Activated CD4-positive, alpha-beta T cell treated with anti-CD3 and anti-CD28 coated beads for 36 hours (primary cell): ENCODE measurements at regions not wholly inside any gene's neighbourhood (a gene's known extent, or its start where the extent isn't known, plus 50 kb on each side); places are given as distances from the start of the nearest gene placed in this dataset.

Source experiments
- ATAC-seq: fragments of 200-7000 bp; cut with Tn5 transposase; one replicate; pipeline ENCODE4 v1.10.0; 2021; ENCODE audit warnings: mild to moderate bottlenecking, moderate library complexity
- CTCF ChIA-PET: fragments of 350-600 bp; sonication (Branson Sonifier 250); formaldehyde crosslinking; loops from one replicate; lab custom pipeline; 2021; ENCODE audit warnings: antibody characterized with exemption; lab: Charles Lee
- POLR2A ChIA-PET: fragments of 350-600 bp; sonication (Branson Sonifier 250); formaldehyde crosslinking; loops from one replicate; lab custom pipeline; 2021; ENCODE audit warnings: antibody characterized with exemption, inconsistent platforms; lab: Charles Lee
- DNase-seq: peaks from one replicate; pipeline ENCODE4 v3.0.0-alpha.2; 2020
- H3K27ac Mint-ChIP-seq: one replicate; pipeline ENCODE4 v1.8.0; 2021; ENCODE audit warnings: mixed read lengths
- H3K27me3 Mint-ChIP-seq: one replicate; pipeline ENCODE4 v1.8.0; 2021; ENCODE audit warnings: mixed read lengths
- H3K36me3 Mint-ChIP-seq: one replicate; pipeline ENCODE4 v1.8.0; 2021; ENCODE audit warnings: low read depth, mixed read lengths
- H3K4me1 Mint-ChIP-seq: one replicate; pipeline ENCODE4 v1.8.0; 2021; ENCODE audit warnings: mixed read lengths
- H3K4me3 Mint-ChIP-seq: one replicate; pipeline ENCODE4 v1.8.0; 2021; ENCODE audit warnings: mild to moderate bottlenecking, moderate library complexity, mixed read lengths
- H3K9me3 Mint-ChIP-seq: one replicate; pipeline ENCODE4 v1.8.0; 2021; ENCODE audit warnings: low read depth, mixed read lengths
- intact Hi-C, 2 experiments: fragments of 100-400 bp; cut with DNase I in 1 of 2; cut with micrococcal nuclease in 1 of 2; formaldehyde crosslinking; loops; one replicate each; pipeline versions ENCODE4 v1.14.2 to v1.15.1; 2022 to 2024; cut with DNase I, micrococcal nuclease

DNA sequence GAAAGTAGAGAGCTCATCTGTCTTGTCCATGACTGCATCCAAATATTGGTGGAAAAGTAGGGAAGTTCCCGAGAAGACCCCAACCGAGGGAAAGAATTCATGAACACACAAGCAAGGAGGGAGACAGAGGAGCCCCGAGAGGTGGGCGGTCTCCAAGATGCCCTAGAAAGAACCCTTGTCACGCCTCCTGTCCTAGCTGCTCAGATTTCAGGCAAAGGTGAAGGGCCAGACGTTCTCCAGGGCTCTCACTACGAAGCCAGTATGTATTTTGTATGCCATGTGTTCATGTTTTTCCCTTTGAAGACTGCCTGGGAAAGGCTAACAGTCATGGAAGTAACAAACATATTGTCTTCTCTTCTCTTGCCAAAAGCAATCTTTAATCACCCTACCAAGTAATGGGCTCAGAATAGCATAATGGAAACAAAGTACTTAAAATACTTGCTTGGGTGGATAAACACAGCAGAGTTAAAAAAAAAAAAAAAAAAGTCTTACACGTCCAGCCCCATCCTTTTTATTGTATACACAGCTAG is 99.2 kb upstream of the TBX3 start:
- no peak for DNase-seq
- Mint-ChIP-seq H3K27ac (no peak overlapping the region), H3K36me3 (no peaks in the 10 kb centered on the region), H3K4me1 (no peaks in the 10 kb centered on the region), H3K9me3 (no peaks in the 10 kb centered on the region), H3K27me3 (no peaks in the 10 kb centered on the region), H3K4me3 (no peak overlapping the region)
- intact Hi-C loops = no loop called here
- ChIA-PET CTCF (no interaction called here), POLR2A (no interaction called here)
- no peak for ATAC-seq

DNA sequence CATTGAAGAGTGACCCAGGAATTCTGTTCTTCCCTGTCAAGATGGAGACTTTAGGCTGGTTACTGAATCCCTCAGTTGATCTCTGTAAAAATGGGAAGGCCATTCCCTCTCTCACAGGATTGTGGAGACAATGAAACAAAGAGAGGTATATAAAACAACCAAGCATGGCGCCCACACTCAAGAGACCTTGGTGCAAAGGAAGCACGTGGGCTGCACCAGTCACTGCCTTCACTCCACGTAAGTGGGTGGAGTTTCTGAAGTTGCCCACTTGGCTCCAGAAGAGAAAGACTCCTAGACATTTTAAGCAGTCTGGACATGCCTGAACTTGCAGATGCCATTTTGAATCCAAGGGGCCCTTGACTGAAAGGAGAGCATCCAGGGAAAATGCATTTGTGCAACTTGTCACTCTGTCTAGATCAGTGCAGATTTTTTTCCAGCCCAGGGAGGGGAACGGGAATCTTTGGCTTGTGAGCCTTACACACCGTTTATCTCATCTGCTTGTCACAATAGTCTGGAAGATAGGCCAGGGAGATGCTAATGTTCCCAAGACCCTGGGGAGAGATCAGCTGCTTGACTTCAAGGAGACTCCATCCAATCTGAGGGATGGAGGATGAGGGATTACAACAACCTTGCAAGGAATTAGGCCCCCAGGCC is 96.9 kb upstream of the TBX3 start:
- no peaks in the 10 kb centered on the region for H3K4me1 Mint-ChIP-seq
- H3K27ac Mint-ChIP-seq = no peak overlapping the region
- ChIA-PET CTCF (no interaction called here), POLR2A (no interaction called here)
- no peak overlapping the region for H3K4me3 Mint-ChIP-seq
- no peaks in the 10 kb centered on the region for H3K9me3 Mint-ChIP-seq
- H3K27me3 Mint-ChIP-seq = peaks cover 3% of the 10 kb centered on the region
- H3K36me3 Mint-ChIP-seq = no peaks in the 10 kb centered on the region
- ATAC-seq (no peak), DNase-seq (no peak)
- intact Hi-C loops = no loop called here

DNA sequence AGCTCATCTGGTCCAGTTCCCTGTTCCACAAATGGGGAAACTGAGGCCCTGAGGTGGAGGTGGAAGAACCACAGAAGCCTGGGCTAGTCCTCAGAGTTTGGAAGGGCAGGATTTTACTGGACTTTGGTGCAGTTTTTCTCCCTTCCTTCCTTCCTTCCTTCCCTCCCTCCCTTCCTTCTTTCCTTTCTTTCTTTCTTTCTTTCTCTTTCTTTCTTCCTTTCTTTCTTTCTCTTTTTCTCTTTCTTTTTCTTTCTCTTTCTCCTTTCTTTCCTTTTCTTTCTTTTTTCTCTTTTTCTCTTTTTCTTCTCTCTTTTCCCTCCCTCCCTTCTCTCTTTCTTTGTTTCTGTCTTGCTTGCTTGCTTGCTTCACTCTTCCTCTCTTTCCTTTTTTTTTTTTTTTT is 95.7 kb upstream of the TBX3 start:
- H3K4me1 Mint-ChIP-seq = no peaks in the 10 kb centered on the region
- ATAC-seq (no peak), DNase-seq (no peak)
- intact Hi-C loops = no loop called here
- ChIA-PET POLR2A (no interaction called here), CTCF (no interaction called here)
- no peaks in the 10 kb centered on the region for H3K36me3 Mint-ChIP-seq
- H3K27me3 Mint-ChIP-seq = peaks cover 3% of the 10 kb centered on the region
- H3K9me3 Mint-ChIP-seq = no peaks in the 10 kb centered on the region
- no peak overlapping the region for H3K4me3 Mint-ChIP-seq
- H3K27ac Mint-ChIP-seq = no peak overlapping the region

DNA sequence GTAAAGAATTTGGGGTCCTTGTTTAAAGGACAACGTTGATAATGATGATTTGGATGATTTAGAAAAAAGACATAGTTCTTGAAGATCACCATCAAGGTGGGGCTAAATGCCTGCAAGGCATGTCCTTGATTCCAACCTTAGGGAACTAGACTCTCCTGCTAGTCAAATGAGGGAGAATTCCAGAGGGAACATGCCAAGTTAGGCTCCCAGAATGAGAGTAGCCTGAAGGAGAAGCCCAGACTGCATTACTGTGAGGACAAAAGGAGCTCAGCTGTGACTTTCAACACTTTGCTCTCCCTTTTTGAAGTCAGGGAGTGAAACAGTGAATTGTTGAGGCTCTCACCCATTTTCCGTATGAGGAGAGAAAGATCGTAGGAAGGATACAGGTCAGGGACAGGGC is 95.2 kb upstream of the TBX3 start:
- peaks cover 3% of the 10 kb centered on the region for H3K27me3 Mint-ChIP-seq
- no peaks in the 10 kb centered on the region for H3K4me1 Mint-ChIP-seq
- H3K9me3 Mint-ChIP-seq = no peaks in the 10 kb centered on the region
- CTCF ChIA-PET = no interaction called here
- H3K36me3 Mint-ChIP-seq = no peaks in the 10 kb centered on the region
- intact Hi-C loops = no loop called here
- DNase-seq (no peak), ATAC-seq (no peak)
- no peak overlapping the region for H3K27ac Mint-ChIP-seq
- POLR2A ChIA-PET = no interaction called here
- H3K4me3 Mint-ChIP-seq = no peak overlapping the region

DNA sequence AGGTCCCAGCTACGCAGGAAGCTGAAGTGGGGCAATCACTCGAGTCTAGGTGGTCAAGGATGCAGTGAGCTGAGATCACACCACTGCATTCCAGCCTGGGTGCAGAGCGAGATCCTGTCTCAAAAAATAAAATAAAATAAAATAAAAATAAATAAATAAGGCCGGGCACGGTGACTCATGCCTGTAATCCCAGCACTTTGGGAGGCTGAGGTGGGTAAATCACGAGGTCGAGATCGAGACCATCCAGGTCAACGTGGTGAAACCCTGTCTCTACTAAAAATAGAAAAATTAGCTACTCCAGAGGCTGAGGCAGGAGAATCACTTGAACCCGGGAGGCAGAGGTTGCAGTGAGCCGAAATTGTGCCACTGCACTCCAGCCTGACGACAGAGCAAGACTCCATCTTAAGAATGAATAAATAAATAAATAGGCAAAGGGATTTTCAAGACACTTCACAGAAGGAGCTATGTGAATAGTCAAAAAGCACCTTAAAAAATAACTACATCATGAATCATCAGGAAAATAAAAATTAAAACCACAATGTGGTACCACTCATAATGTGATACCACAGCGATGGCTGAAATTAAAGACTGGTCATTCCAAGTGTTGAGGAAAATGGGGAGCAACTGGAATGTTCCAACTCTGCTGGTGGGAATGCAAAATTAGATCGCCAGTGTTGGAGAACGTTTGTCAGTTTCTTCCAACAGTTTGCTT is 92.9 kb upstream of the TBX3 start:
- Mint-ChIP-seq H3K9me3 (no peaks in the 10 kb centered on the region), H3K36me3 (no peaks in the 10 kb centered on the region), H3K4me3 (no peak overlapping the region), H3K27ac (no peak overlapping the region), H3K4me1 (no peaks in the 10 kb centered on the region), H3K27me3 (peaks cover 3% of the 10 kb centered on the region)
- DNase-seq (no peak), ATAC-seq (no peak)
- intact Hi-C loops = no loop called here
- ChIA-PET CTCF (no interaction called here), POLR2A (no interaction called here)

DNA sequence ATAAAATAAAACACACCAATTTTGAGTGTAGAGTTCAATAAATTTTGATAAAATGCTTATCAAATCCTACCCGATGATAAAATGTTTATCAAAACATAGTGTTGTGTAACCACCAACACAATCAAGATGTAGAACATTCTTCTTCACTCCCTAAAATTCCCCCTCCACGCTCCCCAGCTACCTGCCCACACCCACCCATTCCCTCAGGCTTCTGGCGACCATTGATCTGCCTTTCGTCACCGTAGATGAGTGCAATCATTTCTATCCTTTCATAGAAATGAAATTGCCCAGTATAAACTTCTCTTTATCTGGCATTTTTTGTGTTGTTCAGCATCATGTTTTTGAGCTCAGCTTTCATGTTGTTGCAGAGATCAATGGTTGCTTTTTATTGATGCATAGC is 90.7 kb upstream of the TBX3 start:
- H3K9me3 Mint-ChIP-seq = no peaks in the 10 kb centered on the region
- no peak overlapping the region for H3K27ac Mint-ChIP-seq
- H3K4me1 Mint-ChIP-seq = no peaks in the 10 kb centered on the region
- intact Hi-C loops = no loop called here
- H3K36me3 Mint-ChIP-seq = no peaks in the 10 kb centered on the region
- DNase-seq (no peak), ATAC-seq (no peak)
- ChIA-PET POLR2A (no interaction called here), CTCF (no interaction called here)
- peaks cover 3% of the 10 kb centered on the region for H3K27me3 Mint-ChIP-seq
- no peak overlapping the region for H3K4me3 Mint-ChIP-seq

DNA sequence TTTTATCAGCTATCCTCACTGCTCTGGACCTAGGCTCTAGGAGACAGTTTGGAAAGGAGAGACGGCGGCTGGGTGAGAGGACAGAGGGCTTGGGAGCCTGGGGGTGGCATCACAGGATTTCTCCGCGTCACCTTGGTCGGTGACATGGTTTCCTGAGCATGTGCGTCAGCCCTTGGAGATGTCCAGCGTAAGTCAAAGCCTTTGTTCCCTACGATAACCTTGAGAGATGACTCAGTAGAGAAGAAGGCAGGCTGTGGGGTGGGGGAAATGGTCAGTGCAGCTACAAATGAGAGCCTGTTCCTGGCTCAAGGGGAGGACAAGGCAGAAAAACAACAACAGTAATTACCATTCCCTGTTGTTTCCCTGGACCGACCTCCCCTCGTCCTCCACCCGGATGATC is 90.2 kb upstream of the TBX3 start:
- Mint-ChIP-seq H3K27ac (no peak overlapping the region), H3K4me1 (no peaks in the 10 kb centered on the region), H3K27me3 (peaks cover 3% of the 10 kb centered on the region), H3K9me3 (no peaks in the 10 kb centered on the region), H3K36me3 (no peaks in the 10 kb centered on the region), H3K4me3 (no peak overlapping the region)
- ChIA-PET POLR2A (no interaction called here), CTCF (no interaction called here)
- ATAC-seq = no peak
- DNase-seq = no peak
- intact Hi-C loops = no loop called here

DNA sequence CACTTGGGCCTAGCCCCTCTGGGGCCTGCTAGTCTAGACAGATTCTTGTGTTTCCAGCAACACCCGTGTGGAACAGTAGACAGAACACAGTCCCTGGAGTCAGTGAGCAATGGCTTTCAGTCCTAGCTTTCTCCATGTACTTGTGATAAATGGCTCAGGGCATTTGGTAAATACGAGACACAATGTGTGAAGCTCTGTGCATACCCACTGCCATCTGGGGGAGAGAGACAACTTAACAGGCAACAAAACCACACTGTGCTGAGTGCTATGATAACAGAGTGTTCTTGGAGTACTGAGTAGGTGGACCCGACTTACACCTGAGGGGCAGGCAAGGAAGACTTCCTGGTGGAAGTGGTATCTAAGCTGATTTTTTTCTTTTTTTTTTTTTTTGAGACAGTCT is 86.3 kb upstream of the TBX3 start:
- Mint-ChIP-seq H3K27me3 (no peaks in the 10 kb centered on the region), H3K4me1 (no peaks in the 10 kb centered on the region), H3K9me3 (no peaks in the 10 kb centered on the region), H3K4me3 (no peak overlapping the region), H3K36me3 (no peaks in the 10 kb centered on the region), H3K27ac (no peak overlapping the region)
- DNase-seq (no peak), ATAC-seq (no peak)
- ChIA-PET POLR2A (no interaction called here), CTCF (no interaction called here)
- intact Hi-C loops = no loop called here

DNA sequence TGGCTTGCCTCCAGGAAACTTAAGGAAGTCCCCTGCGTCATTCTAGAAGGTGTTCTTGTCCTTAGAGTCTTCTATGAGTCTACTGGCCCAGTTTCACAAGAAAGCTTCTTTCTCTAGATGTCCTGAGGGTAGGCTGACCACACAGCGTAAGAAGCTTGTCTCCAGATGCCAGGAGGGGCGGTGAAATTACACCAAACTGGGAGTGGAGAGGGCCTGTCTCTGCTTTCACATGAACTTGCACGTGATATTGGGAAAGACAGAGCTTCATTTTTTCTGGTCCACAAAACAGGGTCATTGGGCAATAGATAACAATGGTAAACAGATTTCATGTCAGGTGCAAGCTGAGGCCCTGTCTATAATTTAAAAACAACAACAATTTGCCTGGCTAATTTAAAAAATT is 85.7 kb upstream of the TBX3 start:
- ATAC-seq = no peak
- no peaks in the 10 kb centered on the region for H3K36me3 Mint-ChIP-seq
- H3K27me3 Mint-ChIP-seq = no peaks in the 10 kb centered on the region
- intact Hi-C loops = no loop called here
- H3K27ac Mint-ChIP-seq = no peak overlapping the region
- H3K4me1 Mint-ChIP-seq = no peaks in the 10 kb centered on the region
- H3K4me3 Mint-ChIP-seq = no peak overlapping the region
- POLR2A ChIA-PET = no interaction called here
- H3K9me3 Mint-ChIP-seq = no peaks in the 10 kb centered on the region
- CTCF ChIA-PET = interaction anchor here (0.6 kb wide), 1 partner anchor 107 kb away, joined by 3 read pairs; no protein-coding TSS in a partner anchor
- DNase-seq = no peak

DNA sequence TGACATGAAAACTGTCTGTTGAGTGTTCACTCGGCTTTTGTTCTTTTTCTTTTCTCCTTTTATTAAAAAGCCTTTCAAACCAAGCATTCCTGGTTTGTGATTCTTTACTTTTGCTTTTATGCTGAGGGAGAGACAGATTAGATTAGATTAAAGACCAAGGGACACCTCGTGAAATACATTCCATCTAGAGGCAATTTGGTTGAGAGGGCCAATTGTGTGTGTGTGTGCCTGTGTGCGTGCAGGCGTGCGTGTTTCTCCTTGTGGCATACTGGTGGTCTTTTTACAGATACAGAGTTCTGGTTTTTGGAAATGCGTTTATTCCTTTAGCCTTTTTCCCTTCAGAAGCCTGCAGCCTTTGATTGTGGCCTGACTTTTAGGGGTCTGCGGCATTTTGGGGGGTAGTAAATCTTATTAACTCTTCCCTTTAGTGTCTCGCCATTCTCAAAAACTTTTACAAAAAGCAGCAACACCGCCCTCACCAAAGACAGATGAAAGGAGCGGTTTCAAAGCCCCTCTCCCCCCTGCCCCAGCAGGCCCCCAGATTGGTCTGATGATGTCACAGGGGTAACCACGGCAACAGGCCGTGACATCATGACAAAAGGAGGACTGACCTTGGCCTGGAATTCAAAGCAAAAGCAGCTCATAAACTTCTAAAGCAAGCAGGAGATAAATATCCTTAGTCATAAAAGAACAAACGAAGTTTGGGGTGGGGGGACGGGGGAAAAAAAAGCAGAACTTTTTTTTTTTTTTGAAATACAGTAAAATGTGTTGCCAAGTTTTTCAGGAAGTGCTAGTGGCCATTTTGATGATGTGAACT is 84.1 kb upstream of the TBX3 start:
- Mint-ChIP-seq H3K27ac (no peak overlapping the region), H3K27me3 (no peaks in the 10 kb centered on the region), H3K4me3 (no peak overlapping the region), H3K9me3 (no peaks in the 10 kb centered on the region), H3K4me1 (no peaks in the 10 kb centered on the region), H3K36me3 (no peaks in the 10 kb centered on the region)
- POLR2A ChIA-PET = no interaction called here
- intact Hi-C loops = no loop called here
- ATAC-seq (no peak), DNase-seq (no peak)
- CTCF ChIA-PET = no interaction called here

DNA sequence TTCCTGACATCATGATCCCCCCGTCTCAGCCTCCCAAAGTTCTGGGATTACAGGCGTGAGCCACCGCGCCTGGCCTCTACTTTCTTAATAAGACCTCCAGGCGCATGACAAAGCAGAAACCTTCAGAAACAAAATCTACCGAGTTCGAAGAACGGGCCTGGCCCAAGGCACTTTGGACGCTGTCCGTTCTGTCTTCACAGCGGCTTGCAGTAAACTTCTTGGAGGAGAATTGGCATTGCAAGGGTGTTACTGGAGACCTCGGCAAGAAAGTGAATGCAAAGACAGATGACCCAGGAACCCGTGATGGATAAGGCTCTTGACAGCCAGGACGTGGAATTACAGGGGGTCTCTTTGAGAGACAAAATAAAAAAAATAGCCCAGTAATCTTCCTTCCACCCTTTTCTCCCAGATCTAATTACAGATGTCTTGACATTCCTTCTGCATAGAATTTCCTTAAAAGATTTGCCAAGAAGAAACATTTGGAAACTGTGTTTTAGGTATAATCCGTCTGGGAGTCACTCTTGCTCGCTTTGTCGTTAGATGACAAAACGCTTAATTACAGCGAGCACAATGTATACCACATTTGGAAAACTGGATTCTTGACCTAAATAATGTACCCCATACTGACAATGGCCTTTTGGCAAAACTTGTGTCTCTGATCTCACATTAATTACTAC is 83.2 kb upstream of the TBX3 start:
- Mint-ChIP-seq H3K9me3 (no peaks in the 10 kb centered on the region), H3K27ac (no peak overlapping the region), H3K4me3 (no peak overlapping the region), H3K4me1 (no peaks in the 10 kb centered on the region), H3K27me3 (peaks cover 1% of the 10 kb centered on the region), H3K36me3 (no peaks in the 10 kb centered on the region)
- ATAC-seq = no peak
- intact Hi-C loops = no loop called here
- ChIA-PET POLR2A (no interaction called here), CTCF (no interaction called here)
- no peak for DNase-seq
